ENCODE measurements at regions not wholly inside any gene's neighbourhood (a gene's known extent, or its start where the extent isn't known, plus 50 kb on each side); places are given as distances from the start of the nearest gene placed in this dataset.

DNA sequence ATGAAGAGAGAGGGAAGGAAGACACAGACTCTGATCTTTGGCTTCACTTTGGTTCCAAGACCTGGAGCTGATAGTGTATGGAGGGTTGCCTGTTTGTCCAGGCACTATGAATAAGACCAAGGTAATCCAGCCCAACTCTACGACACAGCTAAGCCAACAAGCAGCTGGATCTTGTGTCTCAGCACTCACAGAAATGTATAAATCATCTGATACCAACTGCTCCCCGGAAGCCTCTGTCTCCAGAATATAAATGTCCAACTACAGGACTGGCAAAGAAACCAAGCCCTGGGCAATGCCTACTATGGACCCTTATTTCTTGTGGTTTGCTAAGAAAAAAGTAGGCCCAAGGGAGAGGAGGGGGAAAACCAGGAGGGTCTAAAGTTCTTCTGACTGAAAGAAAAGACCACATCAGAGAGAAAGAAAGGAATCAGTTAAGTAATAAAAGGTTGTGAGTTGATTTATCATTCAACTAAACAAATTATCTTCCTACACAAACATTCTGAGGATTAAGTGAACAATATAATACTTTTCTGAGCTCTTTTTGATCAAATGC, 204.0 kb downstream of the DAD1 start:
- TF ChIP-seq EZH2 (IDR thresholded peaks at IDR 0.05; ENCODE audit: borderline replicate concordance, control insufficient read depth, low read depth, low read length) (no peak), SP1 (IDR thresholded peaks at IDR 0.05; ENCODE audit: low read depth, low read length) (no peak), ATF3 (IDR thresholded peaks at IDR 0.05; ENCODE audit: borderline replicate concordance, extremely low read depth, low read depth, low read length) (no peak), CHD1 (IDR thresholded peaks at IDR 0.05; ENCODE audit: low read depth, low read length) (no peak), RAD51 (IDR thresholded peaks at IDR 0.05) (no peak)
- TF ChIP-seq, protein P1, sequence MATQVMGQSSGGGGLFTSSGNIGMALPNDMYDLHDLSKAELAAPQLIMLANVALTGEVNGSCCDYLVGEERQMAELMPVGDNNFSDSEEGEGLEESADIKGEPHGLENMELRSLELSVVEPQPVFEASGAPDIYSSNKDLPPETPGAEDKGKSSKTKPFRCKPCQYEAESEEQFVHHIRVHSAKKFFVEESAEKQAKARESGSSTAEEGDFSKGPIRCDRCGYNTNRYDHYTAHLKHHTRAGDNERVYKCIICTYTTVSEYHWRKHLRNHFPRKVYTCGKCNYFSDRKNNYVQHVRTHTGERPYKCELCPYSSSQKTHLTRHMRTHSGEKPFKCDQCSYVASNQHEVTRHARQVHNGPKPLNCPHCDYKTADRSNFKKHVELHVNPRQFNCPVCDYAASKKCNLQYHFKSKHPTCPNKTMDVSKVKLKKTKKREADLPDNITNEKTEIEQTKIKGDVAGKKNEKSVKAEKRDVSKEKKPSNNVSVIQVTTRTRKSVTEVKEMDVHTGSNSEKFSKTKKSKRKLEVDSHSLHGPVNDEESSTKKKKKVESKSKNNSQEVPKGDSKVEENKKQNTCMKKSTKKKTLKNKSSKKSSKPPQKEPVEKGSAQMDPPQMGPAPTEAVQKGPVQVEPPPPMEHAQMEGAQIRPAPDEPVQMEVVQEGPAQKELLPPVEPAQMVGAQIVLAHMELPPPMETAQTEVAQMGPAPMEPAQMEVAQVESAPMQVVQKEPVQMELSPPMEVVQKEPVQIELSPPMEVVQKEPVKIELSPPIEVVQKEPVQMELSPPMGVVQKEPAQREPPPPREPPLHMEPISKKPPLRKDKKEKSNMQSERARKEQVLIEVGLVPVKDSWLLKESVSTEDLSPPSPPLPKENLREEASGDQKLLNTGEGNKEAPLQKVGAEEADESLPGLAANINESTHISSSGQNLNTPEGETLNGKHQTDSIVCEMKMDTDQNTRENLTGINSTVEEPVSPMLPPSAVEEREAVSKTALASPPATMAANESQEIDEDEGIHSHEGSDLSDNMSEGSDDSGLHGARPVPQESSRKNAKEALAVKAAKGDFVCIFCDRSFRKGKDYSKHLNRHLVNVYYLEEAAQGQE (IDR thresholded peaks at IDR 0.05; ENCODE audit: low read depth, low read length), result no peak
